Glutamatergic neuron (in vitro differentiated cells): ENCODE measurements at regions not wholly inside any gene's neighbourhood (a gene's known extent, or its start where the extent isn't known, plus 50 kb on each side); places are given as distances from the start of the nearest gene placed in this dataset.
A peak's percentile ranks its signal among the peaks of the same experiment; 100 is the strongest.

Experiments used
- DNase-seq: peaks from one replicate; pipeline ENCODE4 v3.0.0; 2022
- H3K27ac Mint-ChIP-seq: one replicate; pipeline ENCODE4 v1.8.0; 2020; ENCODE audit warnings: mild to moderate bottlenecking, mixed read lengths, inconsistent platforms; ENCODE audit not compliant: unreplicated experiment
- H3K27me3 Mint-ChIP-seq: one replicate; pipeline ENCODE4 v1.8.0; 2020; ENCODE audit warnings: mild to moderate bottlenecking, moderate library complexity, mixed read lengths, inconsistent platforms; ENCODE audit not compliant: unreplicated experiment
- H3K36me3 Mint-ChIP-seq: one replicate; pipeline ENCODE4 v1.8.0; 2020; ENCODE audit warnings: mild to moderate bottlenecking, mixed read lengths, inconsistent platforms; ENCODE audit not compliant: unreplicated experiment
- H3K4me1 Mint-ChIP-seq: one replicate; pipeline ENCODE4 v1.8.0; 2020; ENCODE audit warnings: mild to moderate bottlenecking, low read depth, mixed read lengths, inconsistent platforms; ENCODE audit not compliant: unreplicated experiment
- H3K4me3 Mint-ChIP-seq: one replicate; pipeline ENCODE4 v1.8.0; 2020; ENCODE audit warnings: mild to moderate bottlenecking, mixed read lengths, inconsistent platforms; ENCODE audit not compliant: unreplicated experiment
- H3K9me3 Mint-ChIP-seq: one replicate; pipeline ENCODE4 v1.8.0; 2020; ENCODE audit warnings: mild to moderate bottlenecking, moderate library complexity, mixed read lengths, inconsistent platforms; ENCODE audit not compliant: unreplicated experiment
- CTCF ChIP-seq: fragments of 200-600 bp; sonication (generic); IDR thresholded peaks from one replicate; pipeline ENCODE4 v1.5.0; 2021; ENCODE audit not compliant: partially characterized antibody, unreplicated experiment

GRCh38 chr1:232193451-232193783 is 436.5 kb downstream of the SIPA1L2 start:
- no peaks in the 10 kb centered on the region for H3K9me3 Mint-ChIP-seq
- no peak for DNase-seq
- no peak for TF ChIP-seq CTCF
- peaks cover 5% of the 10 kb centered on the region for H3K27me3 Mint-ChIP-seq
- no peak overlapping the region for H3K27ac Mint-ChIP-seq
- peaks cover 4% of the 10 kb centered on the region for H3K4me1 Mint-ChIP-seq
- peaks cover under 1% of the 10 kb centered on the region for H3K36me3 Mint-ChIP-seq
- no peak overlapping the region for H3K4me3 Mint-ChIP-seq

GRCh38 chr1:232192781-232193450 is 437.0 kb downstream of the SIPA1L2 start:
- Mint-ChIP-seq H3K4me3 (no peak overlapping the region), H3K36me3 (no peaks in the 10 kb centered on the region), H3K9me3 (no peaks in the 10 kb centered on the region), H3K4me1 (peaks cover 9% of the 10 kb centered on the region), H3K27ac (no peak overlapping the region), H3K27me3 (peaks cover 7% of the 10 kb centered on the region)
- no peak for DNase-seq
- TF ChIP-seq CTCF, result no peak

GRCh38 chr1:232191560-232191959 is 438.4 kb downstream of the SIPA1L2 start:
- H3K9me3 Mint-ChIP-seq, result no peaks in the 10 kb centered on the region
- no peak for DNase-seq
- TF ChIP-seq CTCF, result no peak
- peaks cover 9% of the 10 kb centered on the region for H3K27me3 Mint-ChIP-seq
- H3K4me1 Mint-ChIP-seq, result peaks cover 21% of the 10 kb centered on the region
- no peak overlapping the region for H3K4me3 Mint-ChIP-seq
- H3K36me3 Mint-ChIP-seq, result no peaks in the 10 kb centered on the region
- H3K27ac Mint-ChIP-seq, result no peak overlapping the region

- Mint-ChIP-seq H3K36me3 (no peaks in the 10 kb centered on the region), H3K4me1 (peaks cover 32% of the 10 kb centered on the region), H3K27ac (no peak overlapping the region), H3K4me3 (no peak overlapping the region), H3K27me3 (peaks cover 8% of the 10 kb centered on the region), H3K9me3 (no peaks in the 10 kb centered on the region)
- no peak for DNase-seq
- TF ChIP-seq CTCF, result no peak
Observed at GRCh38 chr1:232188318-232188717, 441.6 kb downstream of the SIPA1L2 start.

- Mint-ChIP-seq H3K9me3 (no peaks in the 10 kb centered on the region), H3K27me3 (peaks cover 4% of the 10 kb centered on the region), H3K4me3 (no peak overlapping the region), H3K4me1 (peaks cover 32% of the 10 kb centered on the region), H3K36me3 (no peaks in the 10 kb centered on the region), H3K27ac (peak overlapping the region; percentile 57)
- DNase-seq, result peak; percentile 59
- no peak for TF ChIP-seq CTCF
Observed at GRCh38 chr1:232186931-232187330, 443.0 kb downstream of the SIPA1L2 start.
